SK-N-SH (cell line): ENCODE measurements at regions not wholly inside any gene's neighbourhood (a gene's known extent, or its start where the extent isn't known, plus 50 kb on each side); places are given as distances from the start of the nearest gene placed in this dataset.

ENCODE experiments used
- CTCF ChIA-PET: fragments of 300-600, 350-600 bp; formaldehyde crosslinking; extraction: SDS; loops from one replicate; lab custom pipeline; 2021; lab: Yijun Ruan, JAX
- POLR2A ChIA-PET: fragments of 350-600 bp; sonication (Branson Sonifier 250); formaldehyde crosslinking; extraction: SDS; loops from one replicate; lab custom pipeline; 2020; ENCODE audit warnings: antibody characterized with exemption, inconsistent platforms; lab: Yijun Ruan, JAX
- DNase-seq: peaks from one replicate; pipeline ENCODE4 v3.0.0; 2012
- H2AFZ ChIP-seq: fragments of 200-600 bp; sonication (generic); 2 replicates; pipeline ENCODE4 v1.8.1; 2016; ENCODE audit warnings: antibody characterized with exemption, mild to moderate bottlenecking, low read depth
- H3F3A ChIP-seq: fragments of 200-600 bp; sonication (generic); replicated peaks from 2 replicates; pipeline ENCODE3; 2016; ENCODE audit warnings: antibody characterized with exemption, mild to moderate bottlenecking; ENCODE audit not compliant: insufficient read depth
- H3K27ac ChIP-seq, 2 experiments: fragments of 200-500 bp in 1 of 2; fragments of 200-600 bp in 1 of 2; sonication (Bioruptor generic) in 1 of 2; sonication (generic), shearing (Covaris generic) in 1 of 2; 2 replicates each; pipeline versions ENCODE4 v1.5.1 to v1.6.1; 2014 to 2016; ENCODE audit warnings: low read depth in 2 of 2, inconsistent platforms in 1 of 2, low read length in 1 of 2, mild to moderate bottlenecking in 1 of 2, mixed read lengths in 1 of 2
- H3K27me3 ChIP-seq: fragments of 200-600 bp; sonication (generic), shearing (Covaris generic); 2 replicates; pipeline ENCODE4 v1.6.1; 2016; ENCODE audit warnings: mixed run types; ENCODE audit not compliant: insufficient read depth
- H3K36me3 ChIP-seq, 2 experiments: fragments of 200-500 bp in 1 of 2; fragments of 200-600 bp in 1 of 2; sonication (Bioruptor generic) in 1 of 2; sonication (generic) in 1 of 2; replicated peaks in 1 of 2; 2 replicates each; pipeline versions ENCODE3 to v1.5.1; 2014 to 2016; ENCODE audit warnings: low read length in 1 of 2, mild to moderate bottlenecking in 1 of 2; ENCODE audit not compliant: insufficient read depth in 2 of 2, control insufficient read depth in 1 of 2
- H3K4me1 ChIP-seq, 2 experiments: fragments of 200-500 bp in 1 of 2; fragments of 200-600 bp in 1 of 2; sonication (Bioruptor generic) in 1 of 2; sonication (generic), shearing (Covaris generic) in 1 of 2; 2 replicates each; pipeline versions ENCODE4 v1.5.1 to v1.6.1; 2014 to 2016; ENCODE audit warnings: low read depth in 1 of 2, low read length in 1 of 2, mixed run types in 1 of 2; ENCODE audit not compliant: insufficient read depth in 2 of 2, control insufficient read depth in 1 of 2
- H3K4me2 ChIP-seq: fragments of 200-600 bp; sonication (generic), shearing (Covaris generic); 2 replicates; pipeline ENCODE4 v1.6.1; 2017; ENCODE audit warnings: mixed run types
- H3K4me3 ChIP-seq, 2 experiments: fragments of 200-500 bp in 1 of 2; fragments of 200-600 bp in 1 of 2; sonication (Bioruptor generic) in 1 of 2; sonication (generic), shearing (Covaris generic) in 1 of 2; 2 replicates each; pipeline versions ENCODE4 v1.5.1 to v1.8.1; 2014 to 2016; ENCODE audit warnings: low read depth in 2 of 2, inconsistent platforms in 1 of 2, low read length in 1 of 2, mild to moderate bottlenecking in 1 of 2, mixed read lengths in 1 of 2, moderate library complexity in 1 of 2
- H3K79me2 ChIP-seq: fragments of 200-600 bp; sonication (generic); 2 replicates; pipeline ENCODE4 v1.8.1; 2017; ENCODE audit warnings: mild to moderate bottlenecking; ENCODE audit not compliant: insufficient read depth
- H3K9ac ChIP-seq: fragments of 200-600 bp; sonication (generic); 2 replicates; pipeline ENCODE4 v1.6.1; 2017; ENCODE audit warnings: mixed run types
- H3K9me2 ChIP-seq: fragments of 200-600 bp; sonication (generic); 2 replicates; pipeline ENCODE4 v1.6.1; 2017; ENCODE audit warnings: mixed run types
- H3K9me3 ChIP-seq: fragments of 200-600 bp; sonication (generic); 2 replicates; pipeline ENCODE4 v1.6.1; 2017; ENCODE audit warnings: mixed run types, mild to moderate bottlenecking, moderate library complexity
- H4K20me1 ChIP-seq: fragments of 200-600 bp; sonication (generic); 2 replicates; pipeline ENCODE4 v1.6.1; 2017; ENCODE audit warnings: mild to moderate bottlenecking, mixed run types; ENCODE audit not compliant: insufficient read depth
- CHD2 ChIP-seq: fragments of 150-350 bp; IDR thresholded peaks from 2 replicates; pipeline ENCODE4 v1.6.1; 2018; ENCODE audit warnings: low read length; ENCODE audit not compliant: partially characterized antibody
- ELF1 ChIP-seq: IDR thresholded peaks from 2 replicates; pipeline ENCODE4 v1.4.0; 2012
- EP300 ChIP-seq, 2 experiments: IDR thresholded peaks; 2 replicates each; pipeline versions ENCODE4 v1.4.0 to v1.6.1; 2012; ENCODE audit warnings: borderline replicate concordance in 1 of 2, low read depth in 1 of 2, low read length in 1 of 2
- FOXM1 ChIP-seq: IDR thresholded peaks from 2 replicates; pipeline ENCODE4 v1.4.0; 2012; ENCODE audit warnings: low read depth, mild to moderate bottlenecking
- GABPA ChIP-seq: IDR thresholded peaks from 2 replicates; pipeline ENCODE4 v1.4.0; 2012; ENCODE audit warnings: low read depth, mild to moderate bottlenecking
- MXI1 ChIP-seq: IDR thresholded peaks from 2 replicates; pipeline ENCODE4 v1.6.1; 2012; ENCODE audit warnings: mild to moderate bottlenecking, low read depth, low read length, improper control_type of control experiment
- NRF1 ChIP-seq: IDR thresholded peaks from 2 replicates; pipeline ENCODE4 v1.6.1; 2012; ENCODE audit warnings: low read depth, mild to moderate bottlenecking, low read length
- RCOR1 ChIP-seq: fragments of 150-350 bp; IDR thresholded peaks from 2 replicates; pipeline ENCODE4 v1.6.1; 2017; ENCODE audit warnings: antibody characterized with exemption, low read length
- RFX5 ChIP-seq: IDR thresholded peaks from 2 replicates; pipeline ENCODE4 v1.6.1; 2012; ENCODE audit warnings: mild to moderate bottlenecking, improper control_type of control experiment, low read length
- WGBS: methylation state at CpG from one replicate; pipeline ENCODE4 v1.1.6; 2017; ENCODE audit warnings: low lambda C conversion rate; 5-methylcytosine and 5-hydroxymethylcytosine counted together
- TF ChIP-seq, protein P1 (sequence below): fragments of 150-350 bp; IDR thresholded peaks from 2 replicates; pipeline ENCODE4 v1.6.1; 2016; ENCODE audit warnings: mild to moderate bottlenecking, low read depth, low read length
- TF ChIP-seq, protein P2 (sequence below): IDR thresholded peaks from 2 replicates; pipeline ENCODE4; 2012
- TF ChIP-seq, protein P3 (sequence below): IDR thresholded peaks from 2 replicates; pipeline ENCODE4 v1.4.0; 2012; ENCODE audit warnings: low read depth, borderline replicate concordance
- TF ChIP-seq, protein P4 (sequence below): IDR thresholded peaks from 2 replicates; pipeline ENCODE4 v1.4.0; 2012; ENCODE audit warnings: low read depth

DNA sequence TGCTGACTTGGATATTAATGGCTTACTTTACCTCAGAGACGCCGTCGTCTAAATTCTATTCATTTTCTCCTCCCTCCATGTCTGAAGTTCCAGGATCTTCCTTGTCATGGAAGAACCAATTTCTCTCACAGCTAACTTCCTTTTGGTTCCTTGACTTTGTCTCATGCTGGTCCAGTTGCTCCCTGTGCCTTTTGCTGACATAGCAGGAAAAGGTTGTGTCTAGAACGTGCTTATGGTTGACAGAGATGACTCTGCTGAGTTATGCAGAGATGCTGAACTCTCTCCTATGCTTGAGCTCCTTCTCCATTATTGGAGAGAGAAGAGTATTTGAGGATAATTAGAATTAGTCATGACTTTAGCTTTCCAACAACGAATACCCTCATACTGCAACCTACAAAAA, 1338.9 kb downstream of the MAT2B start:
- ChIA-PET CTCF (no interaction called here), POLR2A (no interaction called here)
- no peak overlapping the region for H3K4me3 ChIP-seq
- H2AFZ ChIP-seq: no peak overlapping the region
- no peak overlapping the region for H3K4me2 ChIP-seq
- TF ChIP-seq RFX5 (no peak), FOXM1 (no peak), MXI1 (no peak)
- TF ChIP-seq, protein P1, sequence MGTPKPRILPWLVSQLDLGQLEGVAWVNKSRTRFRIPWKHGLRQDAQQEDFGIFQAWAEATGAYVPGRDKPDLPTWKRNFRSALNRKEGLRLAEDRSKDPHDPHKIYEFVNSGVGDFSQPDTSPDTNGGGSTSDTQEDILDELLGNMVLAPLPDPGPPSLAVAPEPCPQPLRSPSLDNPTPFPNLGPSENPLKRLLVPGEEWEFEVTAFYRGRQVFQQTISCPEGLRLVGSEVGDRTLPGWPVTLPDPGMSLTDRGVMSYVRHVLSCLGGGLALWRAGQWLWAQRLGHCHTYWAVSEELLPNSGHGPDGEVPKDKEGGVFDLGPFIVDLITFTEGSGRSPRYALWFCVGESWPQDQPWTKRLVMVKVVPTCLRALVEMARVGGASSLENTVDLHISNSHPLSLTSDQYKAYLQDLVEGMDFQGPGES: no peak
- TF ChIP-seq, protein P2, sequence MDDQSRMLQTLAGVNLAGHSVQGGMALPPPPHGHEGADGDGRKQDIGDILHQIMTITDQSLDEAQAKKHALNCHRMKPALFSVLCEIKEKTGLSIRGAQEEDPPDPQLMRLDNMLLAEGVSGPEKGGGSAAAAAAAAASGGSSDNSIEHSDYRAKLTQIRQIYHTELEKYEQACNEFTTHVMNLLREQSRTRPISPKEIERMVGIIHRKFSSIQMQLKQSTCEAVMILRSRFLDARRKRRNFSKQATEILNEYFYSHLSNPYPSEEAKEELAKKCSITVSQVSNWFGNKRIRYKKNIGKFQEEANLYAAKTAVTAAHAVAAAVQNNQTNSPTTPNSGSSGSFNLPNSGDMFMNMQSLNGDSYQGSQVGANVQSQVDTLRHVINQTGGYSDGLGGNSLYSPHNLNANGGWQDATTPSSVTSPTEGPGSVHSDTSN: no peak
- TF ChIP-seq, protein P3, sequence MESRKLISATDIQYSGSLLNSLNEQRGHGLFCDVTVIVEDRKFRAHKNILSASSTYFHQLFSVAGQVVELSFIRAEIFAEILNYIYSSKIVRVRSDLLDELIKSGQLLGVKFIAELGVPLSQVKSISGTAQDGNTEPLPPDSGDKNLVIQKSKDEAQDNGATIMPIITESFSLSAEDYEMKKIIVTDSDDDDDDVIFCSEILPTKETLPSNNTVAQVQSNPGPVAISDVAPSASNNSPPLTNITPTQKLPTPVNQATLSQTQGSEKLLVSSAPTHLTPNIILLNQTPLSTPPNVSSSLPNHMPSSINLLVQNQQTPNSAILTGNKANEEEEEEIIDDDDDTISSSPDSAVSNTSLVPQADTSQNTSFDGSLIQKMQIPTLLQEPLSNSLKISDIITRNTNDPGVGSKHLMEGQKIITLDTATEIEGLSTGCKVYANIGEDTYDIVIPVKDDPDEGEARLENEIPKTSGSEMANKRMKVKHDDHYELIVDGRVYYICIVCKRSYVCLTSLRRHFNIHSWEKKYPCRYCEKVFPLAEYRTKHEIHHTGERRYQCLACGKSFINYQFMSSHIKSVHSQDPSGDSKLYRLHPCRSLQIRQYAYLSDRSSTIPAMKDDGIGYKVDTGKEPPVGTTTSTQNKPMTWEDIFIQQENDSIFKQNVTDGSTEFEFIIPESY: no peak
- DNase-seq: no peak
- H3K9ac ChIP-seq: no peak overlapping the region
- no peaks in the 10 kb centered on the region for H3F3A ChIP-seq
- no peaks in the 10 kb centered on the region for H3K36me3 ChIP-seq
- H3K9me3 ChIP-seq: peaks cover 5% of the 10 kb centered on the region; the same call in 1 of the 2 replicates
- no peaks in the 10 kb centered on the region for H3K9me2 ChIP-seq
- 53% methylated on average over 5 of the region's 5 CpGs for whole genome bisulfite sequencing
- H3K4me1 ChIP-seq: no peaks in the 10 kb centered on the region
- H3K79me2 ChIP-seq: no peaks in the 10 kb centered on the region
- no peak overlapping the region for H3K27ac ChIP-seq
- H4K20me1 ChIP-seq: no peaks in the 10 kb centered on the region
- no peaks in the 10 kb centered on the region for H3K27me3 ChIP-seq

DNA sequence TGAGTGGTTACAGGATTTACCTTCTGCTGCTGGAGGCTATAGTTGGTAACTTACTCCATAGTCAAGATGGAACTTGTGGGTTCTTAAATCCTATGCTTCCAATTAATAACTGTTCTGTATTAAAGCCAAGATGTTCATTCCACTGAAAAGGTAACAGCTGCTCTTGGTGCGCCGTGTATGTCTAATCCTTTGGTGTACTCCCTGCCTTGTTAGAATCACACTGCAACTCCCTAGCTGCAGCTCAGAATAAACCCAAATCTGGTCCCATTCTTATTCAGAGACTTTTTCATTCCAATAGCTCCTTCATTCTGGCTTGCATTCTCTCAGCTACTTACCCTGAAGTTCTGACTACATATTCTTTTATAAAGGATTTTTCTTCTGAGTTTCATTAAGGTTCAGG, 1355.5 kb downstream of the MAT2B start:
- Histone ChIP-seq H3K9me3 (no peaks in the 10 kb centered on the region), H3K9ac (no peak overlapping the region), H3K9me2 (no peaks in the 10 kb centered on the region), H3K27me3 (no peaks in the 10 kb centered on the region), H3K4me3 (no peak overlapping the region), H2AFZ (no peak overlapping the region), H3F3A (no peaks in the 10 kb centered on the region), H3K4me2 (no peak overlapping the region), H4K20me1 (no peaks in the 10 kb centered on the region), H3K27ac (no peak overlapping the region), H3K36me3 (no peaks in the 10 kb centered on the region)
- DNase-seq: no peak
- WGBS: 71% methylated on average over 2 of the region's 2 CpGs
- CTCF ChIA-PET: no interaction called here
- POLR2A ChIA-PET: no interaction called here
- no peak for TF ChIP-seq RCOR1
- TF ChIP-seq GABPA: no peak
- no peak for TF ChIP-seq ELF1
- no peak for TF ChIP-seq CHD2
- no peak for TF ChIP-seq NRF1
- TF ChIP-seq EP300 (IDR thresholded peaks at IDR 0.05; ENCODE audit: borderline replicate concordance in 1 of 2, low read depth in 1 of 2, low read length in 1 of 2): no peak
- TF ChIP-seq, protein P4, sequence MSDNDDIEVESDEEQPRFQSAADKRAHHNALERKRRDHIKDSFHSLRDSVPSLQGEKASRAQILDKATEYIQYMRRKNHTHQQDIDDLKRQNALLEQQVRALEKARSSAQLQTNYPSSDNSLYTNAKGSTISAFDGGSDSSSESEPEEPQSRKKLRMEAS: no peak
- TF ChIP-seq, all 33 proteins: peak for 0
- Histone ChIP-seq H3K79me2 (no peaks in the 10 kb centered on the region), H3K4me1 (no peaks in the 10 kb centered on the region)
